NT2/D1 (cell line): ENCODE measurements at regions not wholly inside any gene's neighbourhood (a gene's known extent, or its start where the extent isn't known, plus 50 kb on each side); places are given as distances from the start of the nearest gene placed in this dataset.

Experiments used
- DNase-seq: peaks from one replicate; pipeline ENCODE4 v3.0.0-alpha.2; 2011; ENCODE audit warnings: low read depth, low spot score
- H3K27me3 ChIP-seq: 2 replicates; pipeline ENCODE4 v1.6.0; 2011; ENCODE audit warnings: mild to moderate bottlenecking; ENCODE audit not compliant: insufficient read length, insufficient read depth
- H3K36me3 ChIP-seq: 2 replicates; pipeline ENCODE4 v1.6.1; 2011; ENCODE audit warnings: mild to moderate bottlenecking, low read length, mixed read lengths; ENCODE audit not compliant: insufficient read depth, insufficient read length
- H3K4me1 ChIP-seq: 2 replicates; pipeline ENCODE4 v1.5.1; 2011; ENCODE audit not compliant: insufficient read depth, insufficient read length
- H3K4me3 ChIP-seq: 2 replicates; pipeline ENCODE4 v1.5.1; 2011; ENCODE audit warnings: low read depth; ENCODE audit not compliant: insufficient read length
- H3K9ac ChIP-seq: 2 replicates; pipeline ENCODE4 v1.6.0; 2011; ENCODE audit warnings: low read depth; ENCODE audit not compliant: insufficient read length
- H3K9me3 ChIP-seq: 2 replicates; pipeline ENCODE4 v1.5.1; 2011; ENCODE audit warnings: mild to moderate bottlenecking, low read length; ENCODE audit not compliant: insufficient read depth
- SUZ12 ChIP-seq: IDR thresholded peaks from 2 replicates; pipeline ENCODE4 v1.6.1; 2011; ENCODE audit not compliant: insufficient read length, insufficient read depth; ENCODE audit errors: extremely low read depth
- YY1 ChIP-seq: IDR thresholded peaks from 2 replicates; pipeline ENCODE4 v1.6.1; 2011; ENCODE audit not compliant: insufficient read length, insufficient read depth
- ZNF274 ChIP-seq: IDR thresholded peaks from 2 replicates; pipeline ENCODE4 v1.6.1; 2011; ENCODE audit warnings: mild to moderate bottlenecking, low read depth, low read length

- H3K4me3 ChIP-seq, result no peak overlapping the region
- TF ChIP-seq YY1, result no peak
- TF ChIP-seq ZNF274, result no peak
- no peak for TF ChIP-seq SUZ12
- no peak overlapping the region for H3K9ac ChIP-seq
- DNase-seq, result no peak
- H3K27me3 ChIP-seq, result no peaks in the 10 kb centered on the region
- no peaks in the 10 kb centered on the region for H3K4me1 ChIP-seq
- H3K36me3 ChIP-seq, result no peaks in the 10 kb centered on the region
- H3K9me3 ChIP-seq, result no peaks in the 10 kb centered on the region
These were observed 350.7 kb upstream of the AZI2 start for GRCh38 chr3:28699283-28699682.

GRCh38 chr3:28700728-28701127, 352.1 kb upstream of the AZI2 start:
- H3K27me3 ChIP-seq, result no peaks in the 10 kb centered on the region
- H3K9ac ChIP-seq, result no peak overlapping the region
- no peaks in the 10 kb centered on the region for H3K4me1 ChIP-seq
- DNase-seq, result no peak
- no peaks in the 10 kb centered on the region for H3K9me3 ChIP-seq
- no peak for TF ChIP-seq ZNF274
- TF ChIP-seq SUZ12, result no peak
- TF ChIP-seq YY1, result no peak
- H3K36me3 ChIP-seq, result no peaks in the 10 kb centered on the region
- no peak overlapping the region for H3K4me3 ChIP-seq

- Histone ChIP-seq H3K9me3 (no peaks in the 10 kb centered on the region), H3K9ac (no peak overlapping the region), H3K27me3 (no peaks in the 10 kb centered on the region), H3K4me1 (no peaks in the 10 kb centered on the region), H3K36me3 (no peaks in the 10 kb centered on the region), H3K4me3 (no peak overlapping the region)
- TF ChIP-seq ZNF274 (no peak), SUZ12 (no peak), YY1 (no peak)
- DNase-seq, result no peak
These were observed 355.2 kb upstream of the AZI2 start for GRCh38 chr3:28703843-28704242.

- TF ChIP-seq YY1, result no peak
- no peak for TF ChIP-seq SUZ12
- TF ChIP-seq ZNF274, result no peak
- Histone ChIP-seq H3K4me3 (no peak overlapping the region), H3K9ac (no peak overlapping the region), H3K4me1 (no peaks in the 10 kb centered on the region), H3K9me3 (no peaks in the 10 kb centered on the region), H3K36me3 (no peaks in the 10 kb centered on the region), H3K27me3 (no peaks in the 10 kb centered on the region)
- DNase-seq, result no peak
These were observed 362.7 kb upstream of the AZI2 start for GRCh38 chr3:28711293-28711692.

GRCh38 chr3:28716939-28717338, 368.3 kb upstream of the AZI2 start:
- Histone ChIP-seq H3K27me3 (no peaks in the 10 kb centered on the region), H3K4me3 (no peak overlapping the region), H3K9me3 (no peaks in the 10 kb centered on the region), H3K36me3 (no peaks in the 10 kb centered on the region), H3K4me1 (no peaks in the 10 kb centered on the region), H3K9ac (no peak overlapping the region)
- TF ChIP-seq ZNF274, result no peak
- TF ChIP-seq YY1, result no peak
- no peak for TF ChIP-seq SUZ12
- no peak for DNase-seq

- Histone ChIP-seq H3K27me3 (no peaks in the 10 kb centered on the region), H3K9me3 (no peaks in the 10 kb centered on the region), H3K4me3 (no peak overlapping the region), H3K9ac (no peak overlapping the region), H3K4me1 (no peaks in the 10 kb centered on the region), H3K36me3 (no peaks in the 10 kb centered on the region)
- DNase-seq, result no peak
- TF ChIP-seq SUZ12 (no peak), YY1 (no peak), ZNF274 (no peak)
These were observed 369.6 kb upstream of the AZI2 start for GRCh38 chr3:28718074-28718849.

DNA sequence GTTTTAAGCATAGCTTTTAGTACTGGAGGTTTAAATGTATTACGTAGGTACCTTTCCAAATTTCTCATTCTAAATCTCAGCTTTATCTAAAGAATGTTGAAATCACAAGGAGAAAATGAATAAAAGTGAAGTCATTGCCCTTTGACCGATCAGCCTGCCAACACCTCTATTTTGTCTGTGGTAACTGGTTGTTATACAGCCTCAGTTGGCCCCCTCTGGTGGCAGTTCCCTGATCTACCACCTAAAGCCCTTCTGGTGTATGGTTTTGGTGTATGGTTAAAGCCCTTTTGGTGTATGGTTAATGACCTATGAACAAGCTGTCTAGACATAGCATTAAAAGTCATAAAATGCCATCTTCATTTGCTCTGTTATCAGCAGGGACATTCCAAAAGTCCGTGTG, 378.2 kb upstream of the AZI2 start:
- peak; percentile 42 for DNase-seq
- H3K9me3 ChIP-seq, result no peaks in the 10 kb centered on the region
- H3K27me3 ChIP-seq, result no peaks in the 10 kb centered on the region
- no peak for TF ChIP-seq SUZ12
- no peak for TF ChIP-seq ZNF274
- no peak for TF ChIP-seq YY1
- no peaks in the 10 kb centered on the region for H3K36me3 ChIP-seq
- no peak overlapping the region for H3K4me3 ChIP-seq
- no peak overlapping the region for H3K9ac ChIP-seq
- no peaks in the 10 kb centered on the region for H3K4me1 ChIP-seq
